GM19468 (cell line): ENCODE measurements at regions not wholly inside any gene's neighbourhood (a gene's known extent, or its start where the extent isn't known, plus 50 kb on each side); places are given as distances from the start of the nearest gene placed in this dataset.

Source experiments
- ATAC-seq: cut with Tn5 transposase; IDR thresholded peaks from one replicate; pipeline ENCODE4 v1.9.1; 2021; ENCODE audit warnings: mild to moderate bottlenecking, moderate library complexity, moderate number of reproducible peaks; ENCODE audit not compliant: unreplicated experiment; ENCODE audit errors: extremely low read depth

DNA sequence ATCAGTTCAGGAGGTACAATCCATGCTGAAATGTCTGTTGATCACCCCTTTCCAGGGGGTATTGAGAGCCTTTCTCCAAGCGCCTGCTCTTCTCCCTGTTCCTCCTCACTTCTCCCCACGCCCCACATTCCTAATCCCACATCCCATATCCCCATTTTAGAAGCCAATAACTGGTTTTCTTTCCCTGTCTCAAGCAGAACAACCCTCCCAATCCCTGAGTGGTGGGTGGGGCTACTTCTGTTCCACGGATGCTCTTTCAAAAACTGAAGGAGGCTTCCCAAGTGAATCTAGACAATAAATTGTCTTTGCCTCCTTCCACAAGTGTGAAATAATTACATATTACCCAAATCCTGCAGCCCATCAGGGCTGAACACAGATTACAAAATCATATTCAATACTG, 77.0 kb upstream of the SEMA6A start:
- no peak for ATAC-seq

DNA sequence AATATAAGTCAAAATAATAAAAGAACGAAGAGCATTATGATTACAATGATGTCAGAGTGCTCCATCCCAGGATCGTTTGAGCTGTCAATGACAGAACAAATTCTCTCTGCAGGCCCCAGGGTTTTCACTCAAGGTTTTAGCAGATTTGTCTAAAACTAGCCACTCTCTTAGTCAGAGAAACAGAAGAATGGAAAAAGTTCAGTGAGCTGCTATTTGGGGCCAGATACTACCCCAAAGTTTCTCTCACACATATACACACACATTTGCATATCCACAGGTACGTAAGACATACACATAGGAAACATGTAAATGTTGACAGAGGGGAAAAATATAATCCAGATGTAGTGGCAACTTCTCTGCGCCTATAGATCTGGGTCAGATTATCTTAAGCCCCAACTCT, 76.3 kb upstream of the SEMA6A start:
- no peak for ATAC-seq

DNA sequence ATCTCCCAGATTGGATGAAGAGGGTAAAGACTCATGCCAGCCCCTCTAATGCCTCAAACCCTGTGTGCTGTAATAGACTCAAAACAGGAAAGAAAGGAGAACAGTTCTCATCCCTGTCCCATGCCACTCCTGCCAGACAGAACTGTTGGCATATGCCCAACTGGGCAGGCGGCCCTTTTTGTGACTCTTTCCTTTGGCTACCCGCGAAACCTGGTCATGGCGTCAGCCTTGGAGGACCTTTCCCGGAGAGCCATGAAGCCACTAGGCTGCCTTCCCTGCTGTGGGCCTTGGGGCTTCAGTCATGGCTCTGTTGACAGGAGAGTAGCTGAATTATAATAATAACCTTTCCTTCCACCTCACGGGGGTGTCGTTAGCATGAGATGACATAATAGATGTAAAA, 75.9 kb upstream of the SEMA6A start:
- no peak for ATAC-seq

DNA sequence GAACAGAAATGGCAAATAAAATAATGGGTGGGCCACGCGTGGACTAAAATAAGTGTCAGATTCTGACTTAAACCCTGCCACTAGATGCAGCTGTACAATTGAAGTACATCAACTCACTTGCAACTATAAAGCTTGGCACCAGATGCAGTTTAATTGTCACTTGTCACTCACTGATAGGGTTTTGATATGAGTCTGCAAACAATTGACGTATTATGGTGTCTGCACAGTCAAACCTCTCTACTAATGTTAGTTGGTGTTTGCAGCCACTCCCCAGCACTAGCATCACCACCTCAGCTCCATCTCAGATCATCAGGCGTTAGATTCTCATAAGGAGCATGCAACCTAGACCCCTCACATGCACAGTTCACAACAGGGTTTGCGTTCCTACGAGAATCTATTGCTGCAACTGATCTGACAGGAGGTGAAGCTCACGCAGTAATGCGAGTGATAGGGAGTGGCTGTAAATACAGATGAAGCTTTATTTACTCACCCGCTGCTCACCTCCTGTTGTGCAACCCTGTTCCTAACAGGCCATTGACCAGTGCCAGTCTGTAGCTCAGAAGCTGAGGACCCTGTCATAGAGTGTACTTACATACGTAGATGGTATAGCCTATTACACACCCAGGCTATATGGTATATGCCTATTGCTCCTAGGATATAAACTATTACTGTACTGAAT, 72.1 kb upstream of the SEMA6A start:
- ATAC-seq, result no peak

DNA sequence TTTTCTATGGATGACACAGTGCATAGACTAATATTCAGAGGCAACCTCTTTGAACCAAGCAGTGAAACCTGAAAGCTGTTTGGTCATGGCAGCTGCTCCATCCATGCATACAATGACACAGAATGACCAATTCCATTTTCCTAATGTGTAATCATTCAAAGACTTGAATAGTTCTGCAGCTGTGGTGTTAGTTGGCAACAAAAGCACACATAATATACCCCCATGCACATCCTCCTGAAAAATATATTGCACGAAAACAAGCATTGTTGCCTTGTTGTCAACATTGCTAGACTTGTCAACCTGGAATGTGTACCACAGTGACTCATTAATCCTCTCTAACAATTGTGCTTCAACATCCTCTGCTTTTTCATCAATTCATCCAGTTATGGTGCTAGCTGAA, 71.0 kb upstream of the SEMA6A start:
- ATAC-seq, result no peak

DNA sequence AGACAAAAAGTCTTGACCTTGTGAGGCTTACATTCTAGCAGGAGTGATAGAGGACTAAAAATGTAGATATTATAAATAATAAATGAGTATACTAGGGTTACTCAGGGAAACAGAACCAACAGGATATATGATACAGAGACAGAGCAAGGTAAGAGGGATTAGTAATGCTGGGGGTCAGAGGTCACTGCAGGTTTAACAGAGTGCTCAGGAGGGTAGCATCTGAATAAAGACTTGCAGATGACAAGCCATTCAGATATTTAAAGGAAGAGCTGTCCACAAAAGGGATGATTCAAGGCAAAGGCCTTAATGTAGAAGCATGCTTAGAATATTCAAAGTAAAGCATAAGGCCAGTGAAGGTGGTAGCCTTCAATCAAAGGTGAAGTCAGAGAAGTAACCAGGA, 65.6 kb upstream of the SEMA6A start:
- no peak for ATAC-seq

DNA sequence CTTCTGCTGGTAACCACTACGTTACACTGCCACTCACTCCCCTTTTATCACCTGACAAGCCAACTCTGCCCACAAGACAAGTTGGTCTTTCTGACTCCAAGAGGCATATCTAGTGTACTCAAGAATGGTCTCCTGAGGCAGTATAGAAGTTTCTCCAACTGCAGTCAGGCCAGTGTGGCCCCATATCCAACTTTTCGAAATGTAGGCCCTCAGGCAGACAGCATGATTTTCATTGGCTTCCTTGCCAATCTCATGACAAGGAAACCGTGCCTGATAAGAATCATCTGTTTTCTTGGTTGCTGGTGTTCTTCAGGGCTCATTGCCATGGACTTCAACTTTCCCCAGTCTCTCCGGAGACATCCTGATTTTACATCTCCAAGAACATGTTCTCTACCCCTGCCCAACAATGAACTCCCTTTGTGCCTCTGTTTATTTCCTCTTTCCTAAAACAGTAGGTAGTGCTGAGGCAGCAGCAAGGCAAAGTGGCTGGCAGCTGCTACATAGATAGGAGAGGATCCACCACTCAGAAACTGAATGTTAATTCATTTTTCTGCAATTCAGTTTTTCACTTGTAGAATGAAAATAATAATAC, 62.6 kb upstream of the SEMA6A start:
- no peak for ATAC-seq

DNA sequence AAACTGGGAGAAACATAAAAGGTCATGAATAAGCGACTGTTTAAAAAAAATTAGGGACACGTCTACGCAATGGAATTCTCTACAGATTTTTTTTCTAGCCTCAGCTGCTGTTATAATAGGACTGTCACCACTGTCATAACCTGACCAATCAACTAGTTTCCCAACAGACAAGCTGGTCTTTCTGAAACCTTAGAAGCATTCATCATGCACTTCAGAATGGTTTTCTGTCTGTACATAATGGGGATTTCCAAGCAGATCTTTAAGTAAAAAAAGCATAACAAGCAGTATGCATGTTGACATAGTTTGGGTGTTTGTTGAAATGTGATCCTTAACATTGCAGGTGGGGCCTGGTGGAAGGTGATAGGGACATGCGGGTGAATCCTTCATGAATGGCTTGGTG, 58.3 kb upstream of the SEMA6A start:
- no peak for ATAC-seq

DNA sequence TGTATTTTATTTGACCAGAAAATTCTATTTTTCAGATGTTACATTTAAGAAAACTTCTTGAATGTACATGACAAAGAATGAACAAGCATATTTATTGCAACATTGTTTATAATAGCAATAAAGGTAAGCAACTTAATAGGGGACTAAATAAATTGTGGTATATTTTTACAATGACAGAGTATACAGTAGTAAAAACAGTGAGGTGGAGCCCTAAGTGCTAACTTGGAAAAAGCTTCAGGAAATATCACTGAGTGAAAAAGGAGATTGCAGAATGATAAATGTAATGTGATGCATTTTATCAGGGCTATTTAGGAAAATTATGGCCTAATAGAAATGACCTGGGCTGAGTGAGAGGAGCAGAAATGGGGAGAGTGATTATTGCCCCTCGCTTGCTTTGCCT, 56.5 kb upstream of the SEMA6A start:
- ATAC-seq, result no peak

DNA sequence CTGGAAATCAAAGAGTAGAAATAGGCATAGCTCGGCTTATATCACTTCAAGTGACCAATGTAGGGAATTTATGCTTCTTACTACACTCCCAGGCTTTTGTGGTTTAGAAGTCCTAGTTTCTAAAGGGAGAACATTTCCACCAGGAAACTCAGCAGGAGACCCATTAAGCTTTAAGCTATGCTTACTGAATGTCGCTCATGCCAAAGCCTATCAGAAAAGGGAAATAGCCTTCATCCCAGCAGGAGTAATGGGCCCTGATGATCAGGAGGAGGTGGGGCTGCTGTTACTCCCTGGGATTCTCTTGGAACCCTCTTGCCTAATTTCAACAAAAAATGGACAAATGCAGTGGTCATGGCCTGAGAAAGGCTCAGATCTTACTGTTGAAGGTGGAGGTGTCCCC, 54.5 kb upstream of the SEMA6A start:
- no peak for ATAC-seq

DNA sequence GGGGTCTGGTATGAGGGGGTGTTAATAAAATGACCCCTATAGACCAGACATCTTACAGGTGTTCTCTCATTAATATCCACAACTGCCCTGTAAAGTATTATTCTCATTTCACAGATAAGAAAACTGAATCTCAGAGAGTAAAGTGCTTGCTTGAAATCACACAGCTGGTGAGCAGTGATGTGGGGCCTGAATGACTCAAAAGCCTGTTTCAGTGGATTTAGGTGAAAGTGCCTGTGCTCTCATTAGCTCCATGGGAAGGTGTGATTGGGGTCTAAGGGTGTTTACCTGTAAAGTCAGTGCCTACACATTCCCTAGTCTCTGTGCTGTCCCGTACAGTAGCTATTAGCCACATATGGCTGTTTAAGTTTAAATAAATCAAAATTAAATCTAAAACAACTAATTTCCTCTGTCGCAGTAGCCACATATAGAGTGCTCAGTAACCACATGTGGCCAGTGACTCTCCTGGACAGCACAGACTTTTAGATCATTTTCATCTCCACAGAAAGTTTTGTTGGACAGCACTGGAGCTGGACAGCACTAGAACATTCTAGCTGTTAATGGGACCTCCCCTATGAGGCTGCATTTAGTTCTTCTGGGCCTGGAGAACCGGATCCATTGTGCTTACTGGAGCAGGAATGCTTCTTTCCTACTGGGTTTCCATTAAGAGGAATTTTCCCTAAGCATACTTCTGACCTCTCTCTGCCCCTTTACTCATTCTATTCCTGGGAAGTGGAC, 52.5 kb upstream of the SEMA6A start:
- ATAC-seq, result peak; percentile 87

DNA sequence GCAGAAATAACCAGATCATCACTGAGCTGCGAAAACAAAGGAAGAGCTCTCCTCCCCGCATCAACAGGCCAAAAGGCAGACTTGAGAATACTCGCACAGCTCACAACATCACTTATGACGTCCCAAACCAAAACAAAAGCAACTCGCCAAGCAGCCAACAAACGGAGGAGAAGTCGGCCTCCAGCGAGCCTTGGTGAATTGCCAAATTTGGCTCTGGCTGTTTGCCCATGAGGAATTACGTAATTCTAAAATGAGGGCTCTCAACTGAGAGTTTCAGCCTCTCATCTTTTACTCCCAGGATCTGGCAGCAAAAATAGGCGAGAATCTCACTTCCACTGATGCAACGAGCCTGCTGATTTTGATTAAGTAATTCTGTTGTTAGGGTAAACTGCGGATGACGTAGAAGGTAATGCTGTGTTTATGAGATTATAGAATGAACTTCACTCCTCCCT, 51.7 kb upstream of the SEMA6A start:
- ATAC-seq, result no peak
